OCI-LY7 (cell line): ENCODE measurements at regions not wholly inside any gene's neighbourhood (a gene's known extent, or its start where the extent isn't known, plus 50 kb on each side); places are given as distances from the start of the nearest gene placed in this dataset.

Source experiments
- EZH2phosphoT487 ChIP-seq: fragments of 200-600 bp; sonication (generic); IDR thresholded peaks from 2 replicates; pipeline ENCODE4 v1.6.1; 2018; ENCODE audit warnings: low read depth, borderline replicate concordance, mild to moderate bottlenecking, mixed run types, antibody characterized with exemption, low read length, moderate library complexity, mixed read lengths
- TF ChIP-seq, protein P1 (sequence below): fragments of 200-600 bp; sonication (generic); conservative IDR thresholded peaks from 2 replicates; pipeline ENCODE4 v1.5.1; 2014; ENCODE audit warnings: mild to moderate bottlenecking, antibody characterized with exemption, low read length, moderate library complexity, mixed read lengths

DNA sequence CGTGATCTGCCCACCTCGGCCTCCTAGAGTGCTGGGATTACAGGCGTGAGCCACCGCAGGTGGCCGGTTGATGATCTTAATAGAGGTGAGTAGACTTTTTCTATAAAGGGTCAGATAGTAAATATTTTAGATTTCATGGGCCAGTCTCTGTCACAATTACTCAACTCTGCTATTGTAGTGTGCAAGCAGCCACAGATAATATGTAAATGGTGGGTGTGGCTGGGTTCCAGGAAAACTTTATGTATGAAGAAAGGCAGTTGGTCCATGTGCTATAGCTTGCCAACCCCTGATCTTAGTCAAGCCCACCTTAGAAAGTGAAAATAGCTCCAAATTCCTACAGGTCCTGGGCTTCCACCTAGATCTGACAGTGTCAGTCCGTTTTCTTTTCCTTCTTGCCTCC lies 94.9 kb upstream of the PMFBP1 start:
- TF ChIP-seq EZH2phosphoT487 = no peak
- TF ChIP-seq, protein P1, sequence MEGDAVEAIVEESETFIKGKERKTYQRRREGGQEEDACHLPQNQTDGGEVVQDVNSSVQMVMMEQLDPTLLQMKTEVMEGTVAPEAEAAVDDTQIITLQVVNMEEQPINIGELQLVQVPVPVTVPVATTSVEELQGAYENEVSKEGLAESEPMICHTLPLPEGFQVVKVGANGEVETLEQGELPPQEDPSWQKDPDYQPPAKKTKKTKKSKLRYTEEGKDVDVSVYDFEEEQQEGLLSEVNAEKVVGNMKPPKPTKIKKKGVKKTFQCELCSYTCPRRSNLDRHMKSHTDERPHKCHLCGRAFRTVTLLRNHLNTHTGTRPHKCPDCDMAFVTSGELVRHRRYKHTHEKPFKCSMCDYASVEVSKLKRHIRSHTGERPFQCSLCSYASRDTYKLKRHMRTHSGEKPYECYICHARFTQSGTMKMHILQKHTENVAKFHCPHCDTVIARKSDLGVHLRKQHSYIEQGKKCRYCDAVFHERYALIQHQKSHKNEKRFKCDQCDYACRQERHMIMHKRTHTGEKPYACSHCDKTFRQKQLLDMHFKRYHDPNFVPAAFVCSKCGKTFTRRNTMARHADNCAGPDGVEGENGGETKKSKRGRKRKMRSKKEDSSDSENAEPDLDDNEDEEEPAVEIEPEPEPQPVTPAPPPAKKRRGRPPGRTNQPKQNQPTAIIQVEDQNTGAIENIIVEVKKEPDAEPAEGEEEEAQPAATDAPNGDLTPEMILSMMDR = no peak
